HCT116 (cell line): ENCODE measurements at regions not wholly inside any gene's neighbourhood (a gene's known extent, or its start where the extent isn't known, plus 50 kb on each side); places are given as distances from the start of the nearest gene placed in this dataset.

ENCODE experiments used
- ATAC-seq: fragments of 200-7000 bp; cut with Tn5 transposase; 2 replicates; pipeline ENCODE4 v1.9.1; 2020; ENCODE audit warnings: mild to moderate bottlenecking, moderate library complexity
- BruUV-seq: library from RNA; stranded (reverse); fragments of 400-500 nt; replicated peaks from 2 replicates; lab custom pipeline; 2021; lab: Mats Ljungman, UMichigan
- CTCF ChIA-PET: fragments of 300-600 bp; sonication (Branson Sonifier 250); formaldehyde crosslinking; loops from one replicate; lab custom pipeline; 2021; ENCODE audit warnings: antibody characterized with exemption; lab: Charles Lee
- POLR2A ChIA-PET: fragments of 300-600, 350-600 bp; sonication (Branson Sonifier 250); formaldehyde crosslinking; loops from one replicate; lab custom pipeline; 2021; ENCODE audit warnings: antibody characterized with exemption; lab: Charles Lee
- RAD21 ChIA-PET, 2 experiments: fragments of 300-600 bp; sonication (Branson Sonifier 250); formaldehyde crosslinking; loops; one replicate each; lab custom pipeline; 2023; ENCODE audit warnings: low total read pairs in 2 of 2; ENCODE audit not compliant: uncharacterized antibody in 2 of 2, unreplicated experiment in 2 of 2, low non-redundant PET in 1 of 2; lab: Charles Lee
- DNase-seq: peaks from one replicate; pipeline ENCODE4 v3.0.0-alpha.2; 2010; ENCODE audit warnings: low read depth, low spot score
- H2AFZ ChIP-seq: fragments of 200-600 bp; shearing (Covaris generic), sonication (generic); 2 replicates; pipeline ENCODE4 v1.6.1; 2017; ENCODE audit warnings: low read depth, mixed run types, mixed read lengths, antibody characterized with exemption, low read length; ENCODE audit not compliant: poor library complexity, severe bottlenecking
- H3K27ac ChIP-seq: 2 replicates; pipeline ENCODE4 v1.5.1; 2012; ENCODE audit warnings: low read depth, low read length
- H3K27me3 ChIP-seq: fragments of 200-600 bp; sonication (generic); 2 replicates; pipeline ENCODE4 v1.6.1; 2016; ENCODE audit warnings: mixed run types, low read length, mixed read lengths; ENCODE audit not compliant: insufficient read depth
- H3K36me3 ChIP-seq, 2 experiments: fragments of 200-500 bp in 1 of 2; fragments of 200-600 bp in 1 of 2; sonication (Bioruptor generic) in 1 of 2; sonication (generic) in 1 of 2; 2 replicates each; pipeline versions ENCODE4 v1.5.1 to v1.6.1; 2014 to 2016; ENCODE audit warnings: low read length in 2 of 2, inconsistent platforms in 1 of 2, mixed read lengths in 1 of 2, mixed run types in 1 of 2; ENCODE audit not compliant: insufficient read depth in 2 of 2, control insufficient read depth in 1 of 2
- H3K4me1 ChIP-seq, 2 experiments: fragments of 200-600 bp in 1 of 2; sonication (generic) in 1 of 2; 2 replicates each; pipeline versions ENCODE4 v1.5.1 to v1.6.1; 2012 to 2017; ENCODE audit warnings: low read length in 2 of 2, inconsistent platforms in 1 of 2, mild to moderate bottlenecking in 1 of 2, mixed read lengths in 1 of 2, mixed run types in 1 of 2, moderate library complexity in 1 of 2; ENCODE audit not compliant: insufficient read depth in 2 of 2, control insufficient read depth in 1 of 2
- H3K4me2 ChIP-seq: fragments of 200-600 bp; sonication (generic); 2 replicates; pipeline ENCODE4 v1.6.1; 2017; ENCODE audit warnings: mixed run types, low read length, mixed read lengths
- H3K4me3 ChIP-seq, 2 experiments: fragments of 200-600 bp in 1 of 2; sonication (generic) in 1 of 2; replicated peaks in 1 of 2; 2 replicates each; pipeline ENCODE4 v1.5.1; 2011 to 2016; ENCODE audit warnings: low read length in 2 of 2, control low read depth in 1 of 2, low read depth in 1 of 2, mild to moderate bottlenecking in 1 of 2, mixed read lengths in 1 of 2, mixed run types in 1 of 2
- H3K79me2 ChIP-seq: fragments of 200-600 bp; sonication (generic); 2 replicates; pipeline ENCODE4 v1.6.1; 2017; ENCODE audit warnings: mild to moderate bottlenecking, mixed run types, low read length, moderate library complexity, mixed read lengths; ENCODE audit not compliant: insufficient read depth
- H3K9ac ChIP-seq: fragments of 200-600 bp; sonication (generic); 2 replicates; pipeline ENCODE4 v1.6.1; 2016; ENCODE audit warnings: low read length, mixed read lengths
- H3K9me2 ChIP-seq: fragments of 200-600 bp; sonication (generic), shearing (Covaris generic); 2 replicates; pipeline ENCODE4 v1.6.1; 2017; ENCODE audit warnings: mixed run types, mild to moderate bottlenecking, moderate library complexity; ENCODE audit not compliant: insufficient read depth
- H3K9me3 ChIP-seq, 2 experiments: fragments of 200-500 bp in 1 of 2; fragments of 200-600 bp in 1 of 2; sonication (Bioruptor generic) in 1 of 2; sonication (generic) in 1 of 2; 2 replicates each; pipeline ENCODE4 v1.6.1; 2014 to 2017; ENCODE audit warnings: low read length in 2 of 2, mixed read lengths in 2 of 2, inconsistent platforms in 1 of 2, low read depth in 1 of 2, mild to moderate bottlenecking in 1 of 2, mixed run types in 1 of 2, moderate library complexity in 1 of 2; ENCODE audit not compliant: control insufficient read depth in 1 of 2, insufficient read depth in 1 of 2
- H4K20me1 ChIP-seq: fragments of 200-600 bp; sonication (generic), shearing (Covaris generic); 2 replicates; pipeline ENCODE4 v1.6.1; 2017; ENCODE audit warnings: mixed run types, mild to moderate bottlenecking, moderate library complexity; ENCODE audit not compliant: insufficient read depth
- CBX3 ChIP-seq: IDR thresholded peaks from 2 replicates; pipeline ENCODE4 v1.6.1; 2012; ENCODE audit warnings: low read depth
- EGR1 ChIP-seq: IDR thresholded peaks from 2 replicates; pipeline ENCODE4 v1.6.1; 2012; ENCODE audit warnings: low read depth
- EZH2 ChIP-seq: fragments of 200-600 bp; sonication (generic); IDR thresholded peaks from 2 replicates; pipeline ENCODE4 v1.6.1; 2017; ENCODE audit warnings: antibody characterized with exemption, mixed run types
- EZH2phosphoT487 ChIP-seq: fragments of 200-600 bp; IDR thresholded peaks from 2 replicates; pipeline ENCODE4 v1.6.1; 2018; ENCODE audit warnings: antibody characterized with exemption, borderline replicate concordance
- FOSL1 ChIP-seq: IDR thresholded peaks from 2 replicates; pipeline ENCODE4 v1.6.1; 2012; ENCODE audit warnings: low read depth
- JUND ChIP-seq: IDR thresholded peaks from 2 replicates; pipeline ENCODE4 v1.6.1; 2012
- POLR2AphosphoS5 ChIP-seq: IDR thresholded peaks from 2 replicates; pipeline ENCODE4 v1.6.1; 2011; ENCODE audit warnings: mild to moderate bottlenecking, low read depth, low read length, moderate library complexity
- RAD21 ChIP-seq: IDR thresholded peaks from 2 replicates; pipeline ENCODE4 v1.6.1; 2012; ENCODE audit warnings: low read depth, mild to moderate bottlenecking
- SIN3A ChIP-seq: IDR thresholded peaks from 2 replicates; pipeline ENCODE4 v1.6.1; 2012; ENCODE audit warnings: low read depth
- SP1 ChIP-seq: IDR thresholded peaks from 2 replicates; pipeline ENCODE4 v1.6.1; 2012; ENCODE audit warnings: low read depth
- SRF ChIP-seq: IDR thresholded peaks from 2 replicates; pipeline ENCODE4 v1.6.1; 2012; ENCODE audit warnings: low read depth
- YY1 ChIP-seq: IDR thresholded peaks from 2 replicates; pipeline ENCODE4 v1.6.1; 2011; ENCODE audit warnings: low read length, low read depth, moderate library complexity, mild to moderate bottlenecking; ENCODE audit not compliant: insufficient replicate concordance; ENCODE audit errors: extremely low read depth
- ZNF274 ChIP-seq: fragments of 200-500 bp; sonication (Bioruptor generic); IDR thresholded peaks from 2 replicates; pipeline ENCODE4 v1.6.1; 2014; ENCODE audit warnings: mild to moderate bottlenecking, low read depth, low read length, inconsistent platforms
- intact Hi-C: fragments of 100-400 bp; cut with micrococcal nuclease; formaldehyde crosslinking; loops from 2 replicates; pipeline ENCODE4 v1.10.0; 2022
- TF ChIP-seq, protein P1 (sequence below): IDR thresholded peaks from 2 replicates; pipeline ENCODE4 v1.6.1; 2012
- TF ChIP-seq, protein P2 (sequence below): IDR thresholded peaks from 2 replicates; pipeline ENCODE4 v1.6.1; 2012
- TF ChIP-seq, protein P3 (sequence below), 3 experiments: fragments of 200-600 bp in 1 of 3; sonication (generic) in 1 of 3; IDR thresholded peaks in 2 of 3; conservative IDR thresholded peaks in 1 of 3; 2 replicates each; pipeline ENCODE4 v1.5.1; 2012 to 2017; ENCODE audit warnings: low read depth in 2 of 3, low read length in 2 of 3, antibody characterized with exemption in 1 of 3, borderline replicate concordance in 1 of 3, control low read depth in 1 of 3, mild to moderate bottlenecking in 1 of 3, mixed read lengths in 1 of 3, mixed run types in 1 of 3, moderate library complexity in 1 of 3; ENCODE audit not compliant: insufficient read depth in 1 of 3

DNA sequence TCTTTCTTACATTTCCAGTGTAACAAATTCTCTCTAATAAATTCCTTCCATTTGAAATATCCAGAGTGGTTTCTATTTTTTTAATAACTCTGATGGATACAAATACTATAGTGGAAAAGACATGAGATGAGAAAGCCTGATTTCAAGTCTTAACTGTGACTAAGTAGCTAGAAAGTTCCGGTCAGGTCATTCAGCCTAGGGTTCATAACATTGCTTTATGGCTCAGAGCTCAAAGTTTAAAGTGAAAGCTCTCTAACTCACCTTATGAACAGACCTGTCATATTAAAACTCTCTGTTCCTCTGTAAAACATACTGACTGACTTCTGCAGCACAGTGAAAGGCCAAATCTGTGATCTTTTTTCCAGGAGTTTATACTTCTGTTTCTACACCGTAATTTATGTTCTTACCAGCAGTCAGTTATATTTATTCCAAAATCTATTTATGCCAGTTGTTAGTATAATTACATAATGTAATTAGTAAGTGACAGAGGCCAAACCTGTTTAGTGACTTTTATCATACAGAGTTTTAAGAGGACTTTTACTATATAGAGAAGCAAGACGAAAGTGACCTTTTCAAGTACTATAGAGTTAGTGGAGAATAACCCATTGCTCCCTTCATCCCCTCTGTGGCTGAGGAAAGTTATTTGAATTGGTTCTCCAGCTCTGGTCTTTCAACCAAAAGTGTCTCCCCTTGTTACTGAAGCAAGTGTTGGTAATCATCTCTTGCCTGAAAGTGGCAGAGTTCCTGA lies 118.8 kb upstream of the PDE1A start:
- no peaks in the 10 kb centered on the region for H3K79me2 ChIP-seq
- H3K9me2 ChIP-seq: no peaks in the 10 kb centered on the region
- no peak overlapping the region for H2AFZ ChIP-seq
- ATAC-seq (no peak), DNase-seq (no peak)
- BruUV-seq: no TSS peak
- ChIA-PET CTCF (no interaction called here), POLR2A (no interaction called here), RAD21 (interaction anchor here in 1 of 2 experiments (0.7 kb wide), 1 partner anchor 318 kb away, joined by 3 read pairs; no protein-coding TSS in a partner anchor)
- H3K9ac ChIP-seq: no peak overlapping the region
- no peak overlapping the region for H3K4me3 ChIP-seq
- H3K9me3 ChIP-seq: no peaks in the 10 kb centered on the region
- intact Hi-C loops: no loop called here
- no peak overlapping the region for H3K4me2 ChIP-seq
- no peaks in the 10 kb centered on the region for H3K27me3 ChIP-seq
- H3K27ac ChIP-seq: no peak overlapping the region
- H3K36me3 ChIP-seq: no peaks in the 10 kb centered on the region
- no peak for TF ChIP-seq JUND
- TF ChIP-seq EZH2phosphoT487: no peak
- TF ChIP-seq EZH2: no peak
- TF ChIP-seq, protein P1, sequence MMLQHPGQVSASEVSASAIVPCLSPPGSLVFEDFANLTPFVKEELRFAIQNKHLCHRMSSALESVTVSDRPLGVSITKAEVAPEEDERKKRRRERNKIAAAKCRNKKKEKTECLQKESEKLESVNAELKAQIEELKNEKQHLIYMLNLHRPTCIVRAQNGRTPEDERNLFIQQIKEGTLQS: no peak
- no peak for TF ChIP-seq RAD21
- TF ChIP-seq YY1: no peak
- H4K20me1 ChIP-seq: no peaks in the 10 kb centered on the region
- no peaks in the 10 kb centered on the region for H3K4me1 ChIP-seq

GRCh38 chr2:182548031-182548950 lies 121.5 kb upstream of the PDE1A start:
- Histone ChIP-seq H3K27me3 (no peaks in the 10 kb centered on the region), H3K4me1 (no peaks in the 10 kb centered on the region), H4K20me1 (no peaks in the 10 kb centered on the region), H3K4me2 (no peak overlapping the region), H3K9ac (no peak overlapping the region), H3K79me2 (no peaks in the 10 kb centered on the region), H3K4me3 (no peak overlapping the region), H3K9me2 (no peaks in the 10 kb centered on the region), H2AFZ (no peak overlapping the region), H3K27ac (no peak overlapping the region), H3K9me3 (no peaks in the 10 kb centered on the region), H3K36me3 (no peaks in the 10 kb centered on the region)
- no peak for DNase-seq
- intact Hi-C loops: no loop called here
- ChIA-PET RAD21 (no interaction called here), POLR2A (no interaction called here), CTCF (no interaction called here)
- ATAC-seq: no peak
- no TSS peak for BruUV-seq
- TF ChIP-seq POLR2AphosphoS5: no peak
- TF ChIP-seq, protein P2, sequence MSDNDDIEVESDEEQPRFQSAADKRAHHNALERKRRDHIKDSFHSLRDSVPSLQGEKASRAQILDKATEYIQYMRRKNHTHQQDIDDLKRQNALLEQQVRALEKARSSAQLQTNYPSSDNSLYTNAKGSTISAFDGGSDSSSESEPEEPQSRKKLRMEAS: no peak
- TF ChIP-seq SP1: no peak
- TF ChIP-seq EZH2phosphoT487: no peak
- no peak for TF ChIP-seq SIN3A
- no peak for TF ChIP-seq FOSL1
- TF ChIP-seq SRF: no peak
- TF ChIP-seq ZNF274: no peak
- TF ChIP-seq, protein P1: no peak
- TF ChIP-seq CBX3: no peak
- TF ChIP-seq EGR1: no peak
- TF ChIP-seq, protein P3, sequence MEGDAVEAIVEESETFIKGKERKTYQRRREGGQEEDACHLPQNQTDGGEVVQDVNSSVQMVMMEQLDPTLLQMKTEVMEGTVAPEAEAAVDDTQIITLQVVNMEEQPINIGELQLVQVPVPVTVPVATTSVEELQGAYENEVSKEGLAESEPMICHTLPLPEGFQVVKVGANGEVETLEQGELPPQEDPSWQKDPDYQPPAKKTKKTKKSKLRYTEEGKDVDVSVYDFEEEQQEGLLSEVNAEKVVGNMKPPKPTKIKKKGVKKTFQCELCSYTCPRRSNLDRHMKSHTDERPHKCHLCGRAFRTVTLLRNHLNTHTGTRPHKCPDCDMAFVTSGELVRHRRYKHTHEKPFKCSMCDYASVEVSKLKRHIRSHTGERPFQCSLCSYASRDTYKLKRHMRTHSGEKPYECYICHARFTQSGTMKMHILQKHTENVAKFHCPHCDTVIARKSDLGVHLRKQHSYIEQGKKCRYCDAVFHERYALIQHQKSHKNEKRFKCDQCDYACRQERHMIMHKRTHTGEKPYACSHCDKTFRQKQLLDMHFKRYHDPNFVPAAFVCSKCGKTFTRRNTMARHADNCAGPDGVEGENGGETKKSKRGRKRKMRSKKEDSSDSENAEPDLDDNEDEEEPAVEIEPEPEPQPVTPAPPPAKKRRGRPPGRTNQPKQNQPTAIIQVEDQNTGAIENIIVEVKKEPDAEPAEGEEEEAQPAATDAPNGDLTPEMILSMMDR (IDR thresholded peaks at IDR 0.05 in 2 of 3, conservative IDR thresholded peaks at IDR 0.05 in 1 of 3; ENCODE audit: borderline replicate concordance in 1 of 3, insufficient read depth in 1 of 3, low read depth in 2 of 3, low read length in 2 of 3): no peak
- no peak for TF ChIP-seq YY1
- no peak for TF ChIP-seq EZH2
